WI38 (cell line): ENCODE measurements at regions not wholly inside any gene's neighbourhood (a gene's known extent, or its start where the extent isn't known, plus 50 kb on each side); places are given as distances from the start of the nearest gene placed in this dataset.

ENCODE experiments used
- H3K4me3 ChIP-seq: 2 replicates; pipeline ENCODE4 v1.5.1; 2011; ENCODE audit warnings: low read depth, mild to moderate bottlenecking, control low read depth, low read length
- CTCF ChIP-seq: IDR thresholded peaks from 2 replicates; pipeline ENCODE4 v1.5.1; 2012; ENCODE audit warnings: low read depth, mild to moderate bottlenecking, control low read depth, low read length

DNA sequence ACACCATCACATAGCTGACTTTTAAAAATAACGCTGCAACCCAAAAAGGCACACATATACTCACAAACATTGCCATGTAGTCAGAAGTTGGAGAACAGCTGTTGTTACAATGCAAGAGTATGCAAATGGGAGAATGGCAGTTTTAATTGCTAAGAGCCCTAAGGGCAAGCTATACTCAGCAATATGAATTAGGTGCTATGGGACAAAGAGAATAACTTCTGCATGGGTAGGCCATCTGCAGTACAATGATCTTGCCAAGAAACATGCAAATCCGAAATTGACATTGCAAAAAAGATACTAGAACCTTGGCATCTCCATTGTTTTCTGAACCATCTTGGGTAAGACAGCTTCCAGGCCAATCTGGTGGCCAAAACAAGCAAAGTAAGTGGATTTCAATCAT is 697.8 kb downstream of the LRRIQ3 start:
- no peak for TF ChIP-seq CTCF
- no peak overlapping the region for H3K4me3 ChIP-seq

- no peak for TF ChIP-seq CTCF
These were observed 698.3 kb downstream of the LRRIQ3 start for GRCh38 chr1:73499671-73500070.

GRCh38 chr1:73491621-73492020 is 706.4 kb downstream of the LRRIQ3 start:
- TF ChIP-seq CTCF, result no peak
- H3K4me3 ChIP-seq, result no peak overlapping the region

More at GRCh38 chr1:73499671-73500070, 698.3 kb downstream of the LRRIQ3 start:
- H3K4me3 ChIP-seq, result no peak overlapping the region

- TF ChIP-seq CTCF, result no peak
- H3K4me3 ChIP-seq, result no peak overlapping the region
These were observed 722.6 kb downstream of the LRRIQ3 start for GRCh38 chr1:73475316-73475870.

GRCh38 chr1:73472810-73473209 is 725.2 kb downstream of the LRRIQ3 start:
- no peak overlapping the region for H3K4me3 ChIP-seq
- no peak for TF ChIP-seq CTCF

DNA sequence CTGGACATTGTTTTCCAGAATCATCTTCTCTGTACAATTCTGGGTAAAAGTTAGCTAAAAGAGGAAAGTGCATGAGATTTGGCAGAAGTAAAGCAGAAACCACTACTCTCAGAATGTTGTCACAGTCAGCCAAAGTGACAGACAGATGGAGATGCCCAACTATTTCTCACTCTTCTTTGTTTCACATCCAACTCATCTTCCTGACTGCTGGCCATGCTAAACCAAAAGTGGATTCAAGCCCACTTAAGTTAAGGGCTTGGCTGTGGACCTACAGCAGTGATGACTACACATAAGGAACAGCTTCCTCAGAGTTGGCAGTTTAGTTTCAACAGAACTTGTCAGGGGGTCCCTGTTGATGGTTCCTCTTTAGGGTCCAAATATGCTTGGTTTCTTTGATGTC is 730.2 kb downstream of the LRRIQ3 start:
- no peak overlapping the region for H3K4me3 ChIP-seq
- no peak for TF ChIP-seq CTCF

- no peak for TF ChIP-seq CTCF
- H3K4me3 ChIP-seq, result no peak overlapping the region
These were observed 734.1 kb downstream of the LRRIQ3 start for GRCh38 chr1:73463873-73464272.
